ENCODE measurements at regions not wholly inside any gene's neighbourhood (a gene's known extent, or its start where the extent isn't known, plus 50 kb on each side); places are given as distances from the start of the nearest gene placed in this dataset.

DNA sequence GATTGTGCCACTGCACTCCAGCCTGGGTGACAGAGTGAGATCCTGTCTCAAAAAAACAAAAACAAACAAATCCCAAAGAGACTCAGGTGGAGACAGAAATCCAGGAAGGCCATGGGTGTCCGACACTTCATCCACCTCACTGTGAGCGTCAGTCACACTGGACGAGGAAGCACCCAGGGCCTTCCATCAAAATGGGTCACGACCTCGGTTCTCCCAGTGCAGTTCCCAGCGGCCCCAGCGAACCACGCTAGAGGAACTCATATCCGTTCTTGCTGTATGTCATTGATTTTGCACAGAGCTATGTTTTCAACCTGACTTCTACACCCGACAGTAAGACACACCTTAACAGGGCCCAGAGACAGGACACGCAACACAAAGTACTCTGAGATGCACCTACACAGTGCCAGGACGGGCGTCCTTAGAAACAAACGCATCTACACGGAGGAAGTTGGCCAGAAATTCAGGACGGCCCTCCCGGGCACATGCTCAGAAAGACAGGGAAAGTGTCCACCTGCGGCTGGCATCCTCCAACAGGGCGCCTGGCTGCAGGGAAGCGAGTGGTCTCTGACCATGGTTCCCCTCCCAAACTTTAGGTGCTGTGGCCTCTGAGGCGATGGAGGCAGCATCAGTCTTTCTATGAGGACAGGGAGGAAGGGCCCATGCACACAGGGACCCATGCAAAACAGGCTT is 410.5 kb downstream of the CTTN start:
- peaks cover 22% of the 10 kb centered on the region for H3K27me3 Mint-ChIP-seq (ENCODE audit: low read depth)
- H3K36me3 Mint-ChIP-seq (ENCODE audit: low read depth) = peaks cover 3% of the 10 kb centered on the region
- no peak overlapping the region for H3K27ac Mint-ChIP-seq
- no peaks in the 10 kb centered on the region for H3K4me1 Mint-ChIP-seq
- H3K9me3 Mint-ChIP-seq = no peaks in the 10 kb centered on the region
- no peak overlapping the region for H3K4me3 Mint-ChIP-seq
- TF ChIP-seq, protein P1, sequence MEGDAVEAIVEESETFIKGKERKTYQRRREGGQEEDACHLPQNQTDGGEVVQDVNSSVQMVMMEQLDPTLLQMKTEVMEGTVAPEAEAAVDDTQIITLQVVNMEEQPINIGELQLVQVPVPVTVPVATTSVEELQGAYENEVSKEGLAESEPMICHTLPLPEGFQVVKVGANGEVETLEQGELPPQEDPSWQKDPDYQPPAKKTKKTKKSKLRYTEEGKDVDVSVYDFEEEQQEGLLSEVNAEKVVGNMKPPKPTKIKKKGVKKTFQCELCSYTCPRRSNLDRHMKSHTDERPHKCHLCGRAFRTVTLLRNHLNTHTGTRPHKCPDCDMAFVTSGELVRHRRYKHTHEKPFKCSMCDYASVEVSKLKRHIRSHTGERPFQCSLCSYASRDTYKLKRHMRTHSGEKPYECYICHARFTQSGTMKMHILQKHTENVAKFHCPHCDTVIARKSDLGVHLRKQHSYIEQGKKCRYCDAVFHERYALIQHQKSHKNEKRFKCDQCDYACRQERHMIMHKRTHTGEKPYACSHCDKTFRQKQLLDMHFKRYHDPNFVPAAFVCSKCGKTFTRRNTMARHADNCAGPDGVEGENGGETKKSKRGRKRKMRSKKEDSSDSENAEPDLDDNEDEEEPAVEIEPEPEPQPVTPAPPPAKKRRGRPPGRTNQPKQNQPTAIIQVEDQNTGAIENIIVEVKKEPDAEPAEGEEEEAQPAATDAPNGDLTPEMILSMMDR (IDR thresholded peaks at IDR 0.05; ENCODE audit: unreplicated experiment in 3 of 3) = no peak

DNA sequence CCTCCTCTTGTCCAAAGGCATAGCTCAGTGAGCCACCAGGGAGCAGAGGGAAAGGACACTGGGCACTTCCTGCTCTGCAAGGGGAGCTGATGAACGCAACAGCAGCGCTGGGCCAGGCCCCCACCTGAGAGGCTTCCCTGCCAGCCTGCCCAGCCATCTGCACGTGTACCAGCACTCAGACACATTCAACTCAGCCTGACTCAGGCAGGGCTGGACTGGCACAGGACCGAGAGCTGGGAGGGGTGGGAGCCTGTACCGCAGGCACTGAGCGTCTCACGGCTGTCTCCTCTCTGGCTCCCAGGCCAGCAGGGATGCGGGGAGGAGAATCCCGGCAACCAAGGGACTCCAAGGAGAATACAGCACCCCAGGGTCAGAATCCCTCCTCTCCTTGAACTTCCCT is 411.8 kb downstream of the CTTN start:
- Mint-ChIP-seq H3K27ac (no peak overlapping the region), H3K36me3 (ENCODE audit: low read depth) (peaks cover 3% of the 10 kb centered on the region), H3K27me3 (ENCODE audit: low read depth) (peaks cover 22% of the 10 kb centered on the region), H3K9me3 (no peaks in the 10 kb centered on the region), H3K4me3 (no peak overlapping the region), H3K4me1 (no peaks in the 10 kb centered on the region)
- TF ChIP-seq, protein P1 (IDR thresholded peaks at IDR 0.05; ENCODE audit: unreplicated experiment in 3 of 3) = no peak

DNA sequence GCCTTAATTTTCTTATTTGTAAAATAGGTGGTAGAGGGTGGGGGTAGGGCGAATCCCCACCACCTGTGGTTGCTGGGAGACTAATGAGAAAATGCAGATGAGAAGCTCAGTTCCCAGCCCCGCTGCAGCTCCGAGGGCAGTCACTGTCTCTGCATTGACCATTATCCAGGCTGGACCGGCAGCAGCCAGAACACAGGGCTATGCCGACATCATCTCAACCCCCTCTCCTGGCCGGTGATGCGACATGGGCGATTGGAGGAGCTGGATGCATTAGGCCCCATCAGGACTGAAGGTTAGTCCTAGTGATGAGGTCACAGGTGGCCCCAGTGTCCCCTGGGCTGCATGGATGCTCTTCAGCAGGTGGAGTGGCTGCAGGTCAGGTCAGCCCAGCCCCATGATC is 412.4 kb downstream of the CTTN start:
- TF ChIP-seq, protein P1 (IDR thresholded peaks at IDR 0.05; ENCODE audit: unreplicated experiment in 3 of 3) = no peak
- peaks cover 22% of the 10 kb centered on the region for H3K27me3 Mint-ChIP-seq (ENCODE audit: low read depth)
- H3K36me3 Mint-ChIP-seq (ENCODE audit: low read depth) = peaks cover 3% of the 10 kb centered on the region
- H3K27ac Mint-ChIP-seq = no peak overlapping the region
- H3K4me3 Mint-ChIP-seq = no peak overlapping the region
- no peaks in the 10 kb centered on the region for H3K9me3 Mint-ChIP-seq
- H3K4me1 Mint-ChIP-seq = no peaks in the 10 kb centered on the region

DNA sequence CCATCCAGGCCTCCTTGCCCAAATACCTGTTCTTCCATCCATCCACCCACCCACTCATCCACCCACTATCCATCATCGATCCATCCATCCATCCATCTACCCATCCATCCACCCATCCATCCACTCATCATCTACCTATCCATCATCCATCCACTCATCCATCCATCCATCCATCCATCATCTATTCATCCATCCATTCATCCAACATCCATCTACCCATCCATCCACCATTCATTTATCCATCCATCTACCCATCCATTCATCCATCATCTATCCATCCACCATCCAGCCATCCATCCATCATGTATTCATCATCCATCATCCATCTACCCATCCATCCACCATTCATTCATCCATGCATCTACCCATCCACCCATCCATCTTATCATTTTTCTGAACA is 413.2 kb downstream of the CTTN start:
- H3K4me3 Mint-ChIP-seq = no peak overlapping the region
- H3K9me3 Mint-ChIP-seq = no peaks in the 10 kb centered on the region
- no peak overlapping the region for H3K27ac Mint-ChIP-seq
- TF ChIP-seq, protein P1 (IDR thresholded peaks at IDR 0.05; ENCODE audit: unreplicated experiment in 3 of 3) = no peak
- peaks cover 22% of the 10 kb centered on the region for H3K27me3 Mint-ChIP-seq (ENCODE audit: low read depth)
- peaks cover 3% of the 10 kb centered on the region for H3K36me3 Mint-ChIP-seq (ENCODE audit: low read depth)
- H3K4me1 Mint-ChIP-seq = no peaks in the 10 kb centered on the region

DNA sequence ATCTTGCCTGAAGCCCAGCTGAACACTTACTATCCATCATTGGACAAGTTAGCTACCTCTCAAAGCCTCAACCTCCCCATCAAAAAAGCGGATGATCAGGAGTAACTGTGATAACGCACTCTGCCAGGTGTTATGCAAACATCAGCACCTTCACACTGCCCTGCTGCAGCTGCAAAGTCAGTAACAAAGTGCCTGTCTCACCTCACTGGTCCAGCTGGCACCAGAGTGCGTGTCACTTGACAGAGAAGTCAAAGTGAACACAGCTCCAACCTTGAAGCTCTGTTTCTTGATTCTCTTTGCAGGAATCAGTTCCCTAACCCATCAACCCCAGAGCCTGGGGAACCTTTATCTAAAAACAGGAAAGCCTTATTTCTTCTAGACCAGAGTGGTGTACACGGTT is 413.6 kb downstream of the CTTN start:
- H3K36me3 Mint-ChIP-seq (ENCODE audit: low read depth) = peaks cover 3% of the 10 kb centered on the region
- H3K9me3 Mint-ChIP-seq = no peaks in the 10 kb centered on the region
- TF ChIP-seq, protein P1 (IDR thresholded peaks at IDR 0.05; ENCODE audit: unreplicated experiment in 3 of 3) = no peak
- H3K4me1 Mint-ChIP-seq = no peaks in the 10 kb centered on the region
- H3K27me3 Mint-ChIP-seq (ENCODE audit: low read depth) = peaks cover 20% of the 10 kb centered on the region
- no peak overlapping the region for H3K4me3 Mint-ChIP-seq
- H3K27ac Mint-ChIP-seq = no peak overlapping the region

DNA sequence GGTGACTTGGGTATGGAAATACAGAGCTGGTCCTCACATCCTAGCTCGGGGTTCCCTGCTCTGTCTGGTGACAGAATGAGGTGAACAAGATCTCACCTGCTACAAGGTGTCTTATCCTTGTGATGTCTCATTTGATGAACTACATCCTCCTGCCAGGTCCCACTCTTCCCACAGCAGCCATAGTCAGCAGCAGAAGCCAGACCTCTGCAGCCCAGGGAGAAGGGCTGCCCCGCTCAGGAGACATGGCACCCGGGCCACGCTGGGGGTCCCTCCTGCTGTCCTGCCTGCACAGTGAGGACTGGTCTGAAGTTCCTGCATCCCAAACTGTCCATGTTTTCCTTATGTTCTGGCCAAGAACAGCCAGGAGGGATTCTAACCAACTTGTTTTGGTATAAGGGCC is 414.1 kb downstream of the CTTN start:
- Mint-ChIP-seq H3K4me1 (no peaks in the 10 kb centered on the region), H3K27ac (no peak overlapping the region), H3K9me3 (no peaks in the 10 kb centered on the region), H3K36me3 (ENCODE audit: low read depth) (peaks cover 3% of the 10 kb centered on the region), H3K4me3 (no peak overlapping the region), H3K27me3 (ENCODE audit: low read depth) (peaks cover 19% of the 10 kb centered on the region)
- TF ChIP-seq, protein P1 (IDR thresholded peaks at IDR 0.05; ENCODE audit: unreplicated experiment in 3 of 3) = no peak

Data from nephron (organoid).